A673 (cell line): ENCODE measurements at regions not wholly inside any gene's neighbourhood (a gene's known extent, or its start where the extent isn't known, plus 50 kb on each side); places are given as distances from the start of the nearest gene placed in this dataset.

Experiments
- BruUV-seq: library from RNA; stranded (reverse); fragments of 400-500 nt; replicated peaks from 2 replicates; lab custom pipeline; 2021; lab: Mats Ljungman, UMichigan
- CTCF ChIA-PET: fragments of 300-600 bp; sonication (Branson Sonifier 250); formaldehyde crosslinking; loops from one replicate; lab custom pipeline; 2022; ENCODE audit warnings: antibody characterized with exemption; lab: Charles Lee
- POLR2A ChIA-PET: fragments of 300-600 bp; sonication (Branson Sonifier 250); formaldehyde crosslinking; loops from one replicate; lab custom pipeline; 2022; ENCODE audit warnings: antibody characterized with exemption; ENCODE audit not compliant: low non-redundant PET; lab: Charles Lee
- DNase-seq: peaks from one replicate; pipeline ENCODE4 v3.0.0-alpha.2; 2015; ENCODE audit warnings: low spot score
- H3K27ac ChIP-seq: fragments of 200-600 bp; sonication (generic); 2 replicates; pipeline ENCODE4 v1.5.1; 2016; ENCODE audit warnings: mixed run types, low read depth, mild to moderate bottlenecking, mixed read lengths, antibody characterized with exemption, low read length; ENCODE audit not compliant: poor library complexity, severe bottlenecking
- H3K27me3 ChIP-seq: fragments of 200-600 bp; sonication (generic); replicated peaks from 2 replicates; pipeline ENCODE4 v1.6.1; 2017; ENCODE audit warnings: mixed run types, low read depth, mild to moderate bottlenecking, mixed read lengths, antibody characterized with exemption, low read length; ENCODE audit not compliant: insufficient read depth, poor library complexity
- H3K36me3 ChIP-seq: fragments of 200-600 bp; sonication (generic); 2 replicates; pipeline ENCODE4 v1.6.1; 2016; ENCODE audit warnings: mixed run types, mild to moderate bottlenecking, mixed read lengths, antibody characterized with exemption, low read length; ENCODE audit not compliant: insufficient read depth, poor library complexity, severe bottlenecking
- H3K4me1 ChIP-seq: fragments of 200-600 bp; sonication (generic); 2 replicates; pipeline ENCODE4 v1.6.1; 2017; ENCODE audit warnings: mixed run types, mild to moderate bottlenecking, mixed read lengths, antibody characterized with exemption, low read length; ENCODE audit not compliant: insufficient read depth, poor library complexity, severe bottlenecking
- H3K4me3 ChIP-seq: fragments of 200-600 bp; sonication (generic); 2 replicates; pipeline ENCODE4 v1.5.1; 2016; ENCODE audit warnings: low read depth, mixed run types, mild to moderate bottlenecking, mixed read lengths, low read length; ENCODE audit not compliant: poor library complexity, severe bottlenecking
- H3K9me3 ChIP-seq: fragments of 200-600 bp; sonication (generic); 2 replicates; pipeline ENCODE4 v1.6.1; 2016; ENCODE audit warnings: mixed run types, low read depth, mild to moderate bottlenecking, mixed read lengths, antibody characterized with exemption, low read length; ENCODE audit not compliant: poor library complexity, severe bottlenecking
- EZH2 ChIP-seq: fragments of 200-600 bp; sonication (generic); IDR thresholded peaks from 2 replicates; pipeline ENCODE4 v1.6.1; 2017; ENCODE audit warnings: borderline replicate concordance, low read depth, mild to moderate bottlenecking, mixed read lengths, antibody characterized with exemption, low read length; ENCODE audit not compliant: poor library complexity, severe bottlenecking
- intact Hi-C: fragments of 100-400 bp; cut with micrococcal nuclease; formaldehyde crosslinking; loops from one replicate; pipeline ENCODE4 v1.10.0; 2022; ENCODE audit not compliant: unreplicated experiment
- TF ChIP-seq, protein P1 (sequence below): fragments of 300-800, 200-600 bp; sonication (generic); conservative IDR thresholded peaks from 2 replicates; pipeline ENCODE4 v1.5.1; 2017; ENCODE audit warnings: low read depth, mild to moderate bottlenecking, antibody characterized with exemption, low read length, moderate library complexity, mixed read lengths

GRCh38 chr11:127490896-127491295 is 490.3 kb upstream of the KIRREL3 start:
- no peak for TF ChIP-seq EZH2
- TF ChIP-seq, protein P1, sequence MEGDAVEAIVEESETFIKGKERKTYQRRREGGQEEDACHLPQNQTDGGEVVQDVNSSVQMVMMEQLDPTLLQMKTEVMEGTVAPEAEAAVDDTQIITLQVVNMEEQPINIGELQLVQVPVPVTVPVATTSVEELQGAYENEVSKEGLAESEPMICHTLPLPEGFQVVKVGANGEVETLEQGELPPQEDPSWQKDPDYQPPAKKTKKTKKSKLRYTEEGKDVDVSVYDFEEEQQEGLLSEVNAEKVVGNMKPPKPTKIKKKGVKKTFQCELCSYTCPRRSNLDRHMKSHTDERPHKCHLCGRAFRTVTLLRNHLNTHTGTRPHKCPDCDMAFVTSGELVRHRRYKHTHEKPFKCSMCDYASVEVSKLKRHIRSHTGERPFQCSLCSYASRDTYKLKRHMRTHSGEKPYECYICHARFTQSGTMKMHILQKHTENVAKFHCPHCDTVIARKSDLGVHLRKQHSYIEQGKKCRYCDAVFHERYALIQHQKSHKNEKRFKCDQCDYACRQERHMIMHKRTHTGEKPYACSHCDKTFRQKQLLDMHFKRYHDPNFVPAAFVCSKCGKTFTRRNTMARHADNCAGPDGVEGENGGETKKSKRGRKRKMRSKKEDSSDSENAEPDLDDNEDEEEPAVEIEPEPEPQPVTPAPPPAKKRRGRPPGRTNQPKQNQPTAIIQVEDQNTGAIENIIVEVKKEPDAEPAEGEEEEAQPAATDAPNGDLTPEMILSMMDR = no peak
- H3K9me3 ChIP-seq = no peaks in the 10 kb centered on the region
- H3K27ac ChIP-seq = no peak overlapping the region
- no peaks in the 10 kb centered on the region for H3K27me3 ChIP-seq
- H3K36me3 ChIP-seq = no peaks in the 10 kb centered on the region
- no peak for DNase-seq
- ChIA-PET POLR2A (no interaction called here), CTCF (no interaction called here)
- BruUV-seq = no TSS peak
- intact Hi-C loops = no loop called here
- H3K4me1 ChIP-seq = no peaks in the 10 kb centered on the region
- H3K4me3 ChIP-seq = no peak overlapping the region

- DNase-seq = no peak
- H3K4me1 ChIP-seq = no peaks in the 10 kb centered on the region
Measured at GRCh38 chr11:127485541-127485940, 485.0 kb upstream of the KIRREL3 start.

GRCh38 chr11:127481391-127481790 is 480.8 kb upstream of the KIRREL3 start:
- BruUV-seq = no TSS peak
- Histone ChIP-seq H3K36me3 (no peaks in the 10 kb centered on the region), H3K27ac (no peak overlapping the region), H3K9me3 (no peaks in the 10 kb centered on the region), H3K4me1 (no peaks in the 10 kb centered on the region), H3K4me3 (no peak overlapping the region), H3K27me3 (no peaks in the 10 kb centered on the region)
- intact Hi-C loops = no loop called here
- POLR2A ChIA-PET = no interaction called here
- TF ChIP-seq EZH2 = no peak
- TF ChIP-seq, protein P1 = no peak
- no peak for DNase-seq
- CTCF ChIA-PET = interaction anchor here (1.7 kb wide), 1 partner anchor 12 kb away, joined by 11 read pairs; no protein-coding TSS in a partner anchor

More at GRCh38 chr11:127485541-127485940, 485.0 kb upstream of the KIRREL3 start:
- Histone ChIP-seq H3K27me3 (no peaks in the 10 kb centered on the region), H3K36me3 (no peaks in the 10 kb centered on the region), H3K4me3 (no peak overlapping the region), H3K27ac (no peak overlapping the region), H3K9me3 (no peaks in the 10 kb centered on the region)
- TF ChIP-seq, protein P1 = no peak
- no peak for TF ChIP-seq EZH2
- no TSS peak for BruUV-seq
- ChIA-PET POLR2A (no interaction called here), CTCF (no interaction called here)
- intact Hi-C loops = no loop called here
